HG03378 (cell line): ENCODE measurements at regions not wholly inside any gene's neighbourhood (a gene's known extent, or its start where the extent isn't known, plus 50 kb on each side); places are given as distances from the start of the nearest gene placed in this dataset.
"Not testable (repeated sequence)": the region's sequence is repeated elsewhere in the genome, so short reads cannot be mapped to it uniquely, and the experiment has no call there.

ENCODE experiments used
- ATAC-seq: cut with Tn5 transposase; IDR thresholded peaks from one replicate; pipeline ENCODE4 v1.9.1; 2021; ENCODE audit warnings: mild to moderate bottlenecking, moderate library complexity; ENCODE audit not compliant: unreplicated experiment

DNA sequence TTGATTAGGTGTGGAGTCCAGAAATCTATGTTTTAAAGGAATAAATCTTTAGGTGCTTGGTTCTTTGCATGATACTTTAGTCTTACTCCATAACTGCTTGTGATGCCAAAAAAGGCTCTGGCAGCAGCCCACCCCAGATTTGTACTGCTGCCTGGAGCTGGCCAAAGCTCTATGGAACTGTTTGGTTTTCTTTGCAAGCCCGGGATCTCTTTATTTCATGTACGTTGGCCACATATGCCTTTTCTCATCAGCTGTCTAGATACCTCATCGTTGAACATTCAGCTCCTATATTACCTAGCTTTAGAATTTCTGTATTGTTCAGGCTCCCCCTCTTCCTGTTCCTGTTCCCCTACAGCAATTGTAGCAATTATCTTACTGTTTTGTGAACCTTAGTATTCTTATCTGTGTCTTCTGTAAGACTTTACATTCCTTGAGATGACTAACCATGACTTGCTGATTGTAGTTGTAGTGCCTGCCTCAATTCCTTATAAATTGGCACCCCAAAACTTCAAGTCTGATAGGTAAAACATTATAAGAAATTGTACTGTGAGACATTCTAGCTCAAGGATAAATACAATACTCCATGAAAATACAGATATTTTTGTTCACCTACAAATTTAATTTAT is 199.4 kb upstream of the GPRIN3 start:
- no peak for ATAC-seq

GRCh38 chr4:89502581-89502980 is 195.0 kb upstream of the GPRIN3 start:
- ATAC-seq = no peak

- no peak for ATAC-seq
Observed at GRCh38 chr4:89497517-89498308, 190.1 kb upstream of the GPRIN3 start.

DNA sequence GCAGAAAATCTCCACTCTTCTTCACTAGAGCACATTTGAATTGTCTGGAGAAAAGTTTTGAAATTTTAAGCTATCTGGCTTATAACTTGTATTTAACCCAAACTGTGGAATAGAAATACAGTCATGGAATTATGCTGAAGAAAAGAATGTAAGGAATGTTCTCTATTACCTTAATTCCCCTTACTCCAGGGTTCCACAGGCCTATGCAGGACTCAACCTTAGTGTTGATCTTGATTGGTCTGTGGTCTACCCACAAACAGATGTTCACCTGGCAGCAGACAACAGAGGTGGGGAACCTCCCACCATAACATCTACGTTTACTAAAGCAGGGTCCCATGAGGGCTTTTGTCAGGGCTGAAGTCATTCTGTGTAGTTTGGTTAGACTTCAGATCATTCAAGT is 189.3 kb upstream of the GPRIN3 start:
- no peak for ATAC-seq

- ATAC-seq = no peak
Observed at GRCh38 chr4:89493367-89493766, 185.8 kb upstream of the GPRIN3 start.

DNA sequence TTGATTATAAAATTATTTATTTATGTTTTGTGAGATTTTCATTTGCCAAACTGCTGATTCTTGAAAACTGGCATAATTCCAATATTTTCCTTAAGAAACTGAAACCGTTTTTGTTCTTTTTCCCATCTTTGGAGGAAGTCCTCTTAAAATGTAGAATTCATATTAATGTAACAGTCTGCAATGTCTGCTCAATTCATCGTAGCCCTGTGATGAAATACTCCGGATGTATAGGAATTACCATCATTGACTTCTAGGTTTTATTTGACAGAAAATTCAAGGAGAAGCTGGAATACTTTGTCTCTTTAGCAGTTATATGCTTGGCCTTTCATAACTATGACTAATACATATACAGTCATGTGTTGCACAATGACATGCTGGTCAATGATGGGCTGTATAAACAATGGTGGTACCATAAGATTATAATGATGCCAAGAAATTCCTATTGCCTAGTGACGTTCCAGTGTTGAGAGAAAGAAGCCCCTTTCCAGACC is 185.0 kb upstream of the GPRIN3 start:
- ATAC-seq = no peak

GRCh38 chr4:89491761-89492160 is 184.2 kb upstream of the GPRIN3 start:
- ATAC-seq = no peak

DNA sequence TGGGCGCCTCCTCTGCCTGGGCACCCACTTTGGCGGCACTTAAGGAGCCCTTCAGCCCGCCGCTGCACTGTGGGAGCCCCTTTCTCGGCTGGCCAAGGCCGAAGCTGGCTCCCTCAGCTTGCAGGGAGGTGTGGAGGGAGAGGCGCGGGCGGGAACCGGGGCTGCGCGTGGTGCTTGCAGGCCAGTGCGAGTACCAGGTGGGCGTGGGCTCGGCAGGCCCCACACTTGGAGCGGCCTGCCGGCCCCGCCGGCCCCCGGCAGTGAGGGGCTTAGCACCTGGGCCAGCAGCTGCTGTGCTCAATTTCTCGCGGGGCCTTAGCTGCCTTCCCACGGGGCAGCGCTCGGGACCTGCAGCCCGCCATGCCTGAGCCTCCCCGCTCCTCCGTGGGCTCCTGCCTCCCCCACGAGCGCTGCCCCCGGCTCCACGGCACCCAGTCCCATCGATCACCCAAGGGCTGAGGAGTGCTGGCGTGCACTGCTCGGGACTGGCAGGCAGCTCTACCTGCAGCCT is 182.4 kb upstream of the GPRIN3 start:
- ATAC-seq = not testable (repeated sequence)

DNA sequence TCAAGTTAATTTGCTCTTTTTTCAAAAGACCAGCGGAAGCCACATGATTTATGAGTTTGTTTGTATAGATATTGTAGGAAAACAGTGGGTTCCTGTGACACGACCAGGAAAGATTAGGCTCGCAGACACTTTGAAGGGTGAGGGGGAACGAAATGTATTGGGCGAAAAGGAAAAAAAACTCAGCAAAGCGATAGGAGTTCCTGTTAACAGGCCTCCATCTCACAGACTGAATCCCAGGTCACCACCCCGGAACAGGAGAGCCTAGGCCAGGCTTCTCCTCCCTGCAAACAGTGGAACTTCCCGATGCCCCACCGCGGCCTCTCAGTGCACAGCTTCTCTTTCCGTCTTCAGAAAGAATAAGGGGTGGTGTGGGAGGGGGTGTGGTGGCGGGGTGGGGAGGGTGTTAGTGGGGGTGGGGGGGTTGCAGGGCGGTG is 181.8 kb upstream of the GPRIN3 start:
- ATAC-seq = no peak

GRCh38 chr4:89488736-89489135 is 181.1 kb upstream of the GPRIN3 start:
- ATAC-seq = no peak

DNA sequence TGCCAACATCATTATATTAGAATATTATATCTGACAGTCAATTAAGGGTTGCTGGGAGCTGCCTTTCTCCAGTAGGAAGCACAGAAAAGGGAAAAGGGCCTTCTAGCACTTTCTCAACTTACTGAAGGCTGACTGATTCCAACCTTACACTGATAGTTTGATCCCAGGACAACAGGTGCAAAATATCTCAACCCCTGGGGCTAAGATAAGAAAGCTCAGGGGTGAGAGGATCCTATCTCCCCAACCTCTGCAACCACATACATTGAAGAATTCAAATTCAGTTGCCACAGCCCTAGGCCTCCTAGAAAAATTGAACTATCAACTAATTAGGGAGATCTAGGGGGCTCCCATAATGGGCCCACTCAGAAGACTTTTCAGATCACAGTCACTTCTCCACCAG is 179.1 kb upstream of the GPRIN3 start:
- ATAC-seq = no peak

GRCh38 chr4:89486042-89486441 is 178.4 kb upstream of the GPRIN3 start:
- peak; percentile 62 for ATAC-seq

DNA sequence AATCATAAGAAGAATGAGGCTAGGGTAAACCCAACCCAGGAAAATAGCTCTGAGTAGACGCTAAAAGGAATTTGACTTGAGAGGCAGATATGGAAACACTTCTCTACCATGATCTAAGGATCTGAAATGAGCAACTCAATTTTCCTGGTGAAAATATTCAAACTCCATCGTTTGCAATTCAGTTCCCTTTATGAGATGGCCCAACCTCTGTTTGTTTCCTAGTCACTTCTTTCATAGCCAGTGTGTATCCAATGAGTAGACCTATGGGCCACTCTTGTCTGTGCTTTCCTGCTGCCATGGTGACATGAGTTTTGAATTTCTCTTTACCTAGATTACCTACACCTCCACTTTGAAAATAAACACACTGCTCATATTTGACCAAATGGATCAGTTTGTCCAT is 176.2 kb upstream of the GPRIN3 start:
- no peak for ATAC-seq

GRCh38 chr4:89482926-89483595 is 175.5 kb upstream of the GPRIN3 start:
- no peak for ATAC-seq

DNA sequence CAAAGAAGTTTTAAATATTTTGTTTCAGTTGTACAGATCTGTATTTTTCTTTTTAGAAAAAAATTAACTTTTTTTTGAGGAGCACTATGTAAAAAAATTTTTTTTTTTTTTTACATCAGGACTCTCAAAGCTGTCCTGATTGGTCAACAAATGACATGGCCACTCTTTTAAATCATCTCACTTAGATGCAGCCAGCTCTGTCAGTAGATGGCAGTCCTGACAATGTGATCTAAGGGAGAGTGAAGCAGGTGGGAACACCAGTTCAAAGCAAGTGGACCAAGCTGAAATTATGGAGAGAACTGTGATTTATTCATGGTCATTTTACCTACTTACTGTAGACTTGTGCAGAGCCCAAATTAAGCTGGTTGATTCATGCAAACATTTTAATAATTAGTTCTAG is 174.7 kb upstream of the GPRIN3 start:
- ATAC-seq = peak; percentile 95

- ATAC-seq = peak; percentile 96
Observed at GRCh38 chr4:89469930-89470375, 162.4 kb upstream of the GPRIN3 start.

GRCh38 chr4:89469516-89469915 is 161.9 kb upstream of the GPRIN3 start:
- ATAC-seq = peak; percentile 8

DNA sequence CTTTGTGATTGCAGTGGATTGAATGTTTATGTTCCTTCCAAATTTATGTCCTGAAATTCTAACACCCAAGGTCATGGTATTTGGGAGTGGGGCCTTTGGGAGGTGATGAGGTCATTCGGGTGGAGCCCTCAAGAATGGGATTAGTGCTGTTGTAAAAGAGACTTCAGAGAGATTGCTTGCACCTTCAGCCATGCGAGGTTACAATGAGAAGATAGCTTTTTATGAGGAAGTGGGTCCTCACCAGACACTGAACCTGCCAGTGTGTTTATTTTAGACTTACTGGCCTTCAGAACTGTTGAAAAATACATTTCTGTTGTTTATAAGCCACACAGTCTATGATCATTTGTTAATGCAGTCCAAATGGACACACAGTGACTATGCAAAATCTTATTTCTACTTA is 161.0 kb upstream of the GPRIN3 start:
- ATAC-seq = no peak

GRCh38 chr4:89463341-89463740 is 155.7 kb upstream of the GPRIN3 start:
- ATAC-seq = no peak

- no peak for ATAC-seq
Observed at GRCh38 chr4:89447543-89447942, 139.9 kb upstream of the GPRIN3 start.

DNA sequence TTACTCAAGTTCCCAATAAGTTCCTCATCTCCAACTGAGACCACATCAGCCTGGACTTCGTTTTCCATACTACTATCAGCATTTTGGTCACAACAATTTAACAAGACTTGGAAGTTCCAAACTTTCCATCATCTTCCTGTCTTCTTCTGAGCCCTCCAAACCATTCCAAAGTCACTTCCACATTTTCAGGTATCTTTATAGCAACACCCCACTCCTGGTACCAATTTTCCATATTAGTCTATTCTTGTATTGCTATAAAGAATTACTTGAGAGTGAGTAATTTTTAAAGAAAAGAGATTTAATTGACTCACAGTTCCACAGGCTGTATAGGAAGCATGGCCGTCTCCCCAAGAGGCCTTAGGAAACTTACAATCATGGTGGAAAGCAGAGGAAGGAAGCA is 138.6 kb upstream of the GPRIN3 start:
- ATAC-seq = no peak

DNA sequence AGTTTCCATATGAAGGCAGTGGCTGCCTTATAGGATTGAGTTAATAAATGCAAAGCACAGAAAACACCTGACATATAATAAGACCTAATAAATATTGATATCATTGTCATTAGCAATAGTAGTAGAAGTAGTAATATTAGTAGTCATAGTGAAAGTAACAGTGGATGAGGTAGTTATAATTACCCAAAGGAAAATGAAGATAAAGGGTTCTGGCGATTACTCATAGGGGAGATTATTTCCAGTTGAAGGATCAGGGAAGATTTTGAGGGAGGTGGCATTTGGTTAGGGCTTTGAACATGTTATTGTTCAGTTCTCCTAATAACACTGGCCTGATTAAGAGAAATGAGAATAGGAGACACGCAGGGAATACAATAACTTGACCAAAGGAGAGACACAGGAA is 131.9 kb upstream of the GPRIN3 start:
- peak; percentile 54 for ATAC-seq
